Left kidney (tissue), 1 donor: ENCODE measurements at regions not wholly inside any gene's neighbourhood (a gene's known extent, or its start where the extent isn't known, plus 50 kb on each side); places are given as distances from the start of the nearest gene placed in this dataset.
"Not testable (repeated sequence)": the region's sequence is repeated elsewhere in the genome, so short reads cannot be mapped to it uniquely, and the experiment has no call there.

Source experiments
- DNase-seq: peaks from one replicate; pipeline ENCODE4 v3.0.0-alpha.2; 2013

DNA sequence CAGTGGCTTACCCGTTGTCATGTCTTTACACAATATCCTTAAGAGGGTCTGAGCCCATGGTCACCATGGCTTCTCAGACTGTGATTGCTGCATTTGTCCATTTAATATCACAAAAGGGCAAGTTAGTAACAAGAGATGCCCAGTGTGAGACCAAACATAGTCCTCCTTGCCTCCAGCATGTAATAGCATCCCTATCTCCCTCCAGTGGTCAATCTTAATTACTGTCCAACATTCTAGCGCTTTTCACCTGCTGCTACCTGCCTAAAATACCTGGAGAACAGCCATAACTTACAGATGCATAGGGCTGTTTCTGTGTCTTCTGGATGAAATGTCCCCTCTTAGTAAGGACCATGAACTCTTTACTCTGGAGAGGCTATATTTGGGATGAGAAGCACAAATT lies 267.2 kb upstream of the DAB2 start:
- no peak for DNase-seq

DNA sequence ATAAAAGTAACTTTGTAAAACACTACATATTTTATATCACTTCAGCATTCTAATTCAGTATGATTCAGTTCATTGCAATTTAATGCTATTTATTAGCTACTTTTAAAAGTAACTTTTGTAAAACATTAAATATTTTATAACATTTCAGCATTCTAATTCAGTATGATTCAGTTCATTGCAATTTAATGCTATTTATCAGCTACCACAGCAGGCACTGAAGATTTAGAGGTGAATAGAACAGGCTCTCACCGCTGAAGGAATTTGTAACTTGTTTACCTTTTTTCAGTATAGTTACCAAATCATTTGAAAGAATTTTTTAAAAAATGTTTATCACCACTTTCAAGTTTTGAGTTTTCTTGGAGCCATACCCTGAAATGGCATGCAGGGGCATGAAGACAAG lies 266.4 kb upstream of the DAB2 start:
- DNase-seq = no peak

DNA sequence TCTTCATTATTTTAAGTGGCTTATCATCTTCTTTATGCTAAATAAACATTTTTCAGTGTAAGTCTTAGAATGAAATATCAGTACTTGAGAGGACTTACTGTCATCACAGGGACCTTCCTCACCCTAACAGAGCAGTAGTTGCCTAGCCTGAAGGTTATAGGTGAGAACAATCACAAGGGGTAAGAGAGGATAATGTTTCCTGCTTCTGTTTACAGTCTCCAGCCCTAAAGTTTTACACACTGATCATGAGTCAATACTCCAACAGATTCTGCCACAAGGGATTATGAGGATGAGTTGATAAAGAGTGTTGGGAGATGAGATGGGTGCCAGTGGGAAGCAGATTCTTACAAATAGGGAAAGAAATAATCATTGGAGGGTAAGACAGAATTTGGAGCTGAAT lies 265.1 kb upstream of the DAB2 start:
- no peak for DNase-seq

DNA sequence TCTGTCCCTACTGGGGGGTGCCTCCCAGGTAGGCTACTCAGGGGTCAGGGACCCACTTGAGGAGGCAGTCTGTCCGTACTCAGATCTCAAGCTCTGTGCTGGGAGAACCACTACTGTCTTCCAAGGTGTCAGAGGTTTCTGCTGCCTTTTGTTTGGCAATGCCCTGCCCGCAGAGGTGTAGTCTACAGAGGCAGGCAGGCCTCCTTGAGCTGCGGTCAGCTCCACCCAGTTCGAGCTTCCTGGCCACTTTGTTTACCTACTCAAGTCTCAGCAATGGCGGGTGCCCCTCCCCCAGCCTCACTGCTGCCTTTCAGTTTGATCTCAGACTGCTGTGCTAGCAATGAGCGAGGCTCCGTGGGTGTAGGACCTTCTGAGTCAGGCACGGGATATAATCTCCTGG lies 263.1 kb upstream of the DAB2 start:
- DNase-seq = not testable (repeated sequence)

DNA sequence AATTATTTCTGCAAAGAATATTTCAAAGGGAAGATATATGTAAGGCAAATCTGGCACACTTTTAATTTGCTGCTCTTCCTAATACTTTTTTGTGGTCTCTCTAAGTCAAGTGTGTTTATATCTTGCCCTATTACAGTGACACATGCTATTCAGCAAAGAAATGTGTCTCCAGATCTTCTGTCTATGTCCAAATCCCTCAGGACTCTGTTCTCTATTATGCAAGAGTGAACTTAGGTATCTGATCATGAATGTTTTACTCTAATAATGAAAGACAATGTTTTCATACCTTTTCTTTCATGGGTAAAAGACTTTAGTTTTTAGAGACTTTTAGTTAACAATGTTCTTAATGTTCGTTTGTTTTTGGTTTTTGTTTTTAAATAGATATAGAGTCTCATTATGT lies 255.4 kb upstream of the DAB2 start:
- DNase-seq = no peak

DNA sequence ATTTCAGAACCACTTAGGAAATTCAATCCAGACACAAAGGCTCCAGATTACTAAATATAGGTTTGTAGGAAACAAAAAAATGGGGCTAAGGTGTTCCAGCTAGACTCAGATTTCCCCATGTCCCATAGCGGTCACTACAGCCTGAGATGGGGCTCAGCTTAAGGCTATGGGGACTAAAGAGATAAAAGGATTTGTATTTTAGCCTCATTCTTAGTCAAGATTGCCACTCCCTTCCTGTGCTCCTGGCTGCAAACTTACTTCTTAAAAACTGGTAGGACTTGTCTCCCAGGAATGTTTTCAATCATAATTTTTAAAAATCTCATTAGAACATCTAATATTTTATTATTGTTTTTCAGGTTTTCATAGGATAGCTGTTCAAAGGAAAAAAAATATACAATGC lies 253.8 kb upstream of the DAB2 start:
- no peak for DNase-seq

DNA sequence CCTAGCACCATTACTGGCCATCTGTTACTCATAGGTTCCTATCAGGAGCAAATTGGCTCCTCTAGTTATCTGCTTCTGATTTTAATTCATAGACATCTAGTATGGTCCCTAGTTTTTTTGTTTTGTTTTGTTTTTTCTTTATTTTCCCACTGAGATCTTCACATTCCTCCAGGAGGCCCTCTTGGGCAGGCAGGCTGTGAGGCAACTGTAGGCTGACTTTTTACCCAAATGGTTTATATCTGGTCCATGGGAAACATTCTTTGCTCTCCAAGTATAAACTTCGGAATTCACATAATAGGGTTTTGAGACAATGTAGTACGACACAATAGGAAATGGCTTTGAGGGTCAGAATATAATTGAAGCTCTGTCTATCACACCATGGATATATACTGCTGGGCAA lies 250.9 kb upstream of the DAB2 start:
- no peak for DNase-seq

DNA sequence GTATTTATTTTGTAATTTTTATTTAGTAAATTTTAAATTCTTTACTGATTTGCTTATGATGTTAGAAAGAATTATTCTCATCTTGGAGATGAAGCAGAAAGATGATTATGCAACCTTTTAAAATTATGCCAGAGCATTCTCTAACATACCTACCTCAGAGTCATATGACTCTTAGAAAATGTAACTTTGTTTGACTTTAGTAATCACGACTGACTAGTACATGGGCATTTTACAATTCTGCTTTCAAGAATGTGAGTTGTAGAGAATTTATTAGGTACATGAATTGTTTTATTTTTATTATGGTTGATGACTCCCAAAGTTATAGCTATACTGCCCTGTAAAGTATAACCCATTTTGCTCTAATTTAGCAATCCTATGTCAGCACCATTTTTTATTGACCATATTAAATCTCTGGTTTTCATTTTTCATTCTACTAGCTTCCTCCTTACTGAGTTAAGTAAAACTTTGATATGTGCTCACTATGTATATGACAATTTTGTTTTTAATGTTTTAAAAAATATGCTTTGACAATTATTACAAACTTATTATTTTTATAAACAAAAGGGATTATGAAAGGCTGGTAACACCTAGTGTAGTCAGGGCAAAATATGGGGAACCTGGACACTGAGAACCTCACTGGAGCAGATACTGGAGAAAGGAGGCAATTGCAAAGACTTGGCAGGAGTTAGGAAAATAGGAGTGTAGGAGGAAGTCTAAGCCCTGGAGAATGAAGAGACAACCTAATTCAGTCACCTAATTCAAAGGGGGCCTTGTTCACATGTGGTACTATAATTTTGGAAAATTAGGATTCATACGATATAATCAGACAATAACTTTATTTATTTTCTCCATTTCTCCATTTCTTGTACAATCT lies 249.7 kb upstream of the DAB2 start:
- no peak for DNase-seq

DNA sequence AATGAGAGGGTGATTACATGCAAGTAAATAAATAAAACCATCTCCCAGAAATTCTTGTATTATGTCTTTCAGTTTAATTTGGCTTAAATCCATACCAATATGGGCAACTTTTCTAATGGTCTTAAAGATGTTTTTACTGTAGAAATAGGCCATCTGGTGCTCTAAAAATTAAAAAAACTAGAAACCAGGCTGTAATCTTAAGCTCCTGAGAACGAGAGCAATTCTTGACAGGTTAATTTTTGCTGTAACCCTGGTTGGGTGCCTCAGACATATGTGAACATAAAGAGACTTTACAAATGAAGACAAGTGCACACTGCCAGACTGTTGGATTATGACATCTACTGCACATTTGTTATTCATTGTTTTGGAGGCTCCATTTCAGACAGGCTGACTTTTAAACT lies 246.8 kb upstream of the DAB2 start:
- no peak for DNase-seq

DNA sequence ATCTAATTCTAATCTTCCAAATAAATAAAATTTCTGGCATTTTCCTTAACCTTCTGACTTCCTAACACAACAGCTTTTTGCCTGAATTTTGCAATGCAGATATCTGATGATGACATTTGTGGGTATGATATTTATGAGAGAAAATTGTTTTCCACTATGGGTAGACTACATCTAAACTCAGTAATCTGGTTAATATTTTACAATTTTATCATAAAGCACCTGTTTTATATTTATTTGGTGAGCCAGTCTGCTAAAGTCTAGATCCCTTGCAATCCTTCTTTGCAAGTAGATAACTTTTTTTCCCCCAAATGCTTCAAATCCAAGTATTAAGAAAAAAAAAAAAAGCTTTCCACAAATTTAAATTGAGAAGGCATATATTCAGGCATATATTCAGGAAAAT lies 246.2 kb upstream of the DAB2 start:
- no peak for DNase-seq

DNA sequence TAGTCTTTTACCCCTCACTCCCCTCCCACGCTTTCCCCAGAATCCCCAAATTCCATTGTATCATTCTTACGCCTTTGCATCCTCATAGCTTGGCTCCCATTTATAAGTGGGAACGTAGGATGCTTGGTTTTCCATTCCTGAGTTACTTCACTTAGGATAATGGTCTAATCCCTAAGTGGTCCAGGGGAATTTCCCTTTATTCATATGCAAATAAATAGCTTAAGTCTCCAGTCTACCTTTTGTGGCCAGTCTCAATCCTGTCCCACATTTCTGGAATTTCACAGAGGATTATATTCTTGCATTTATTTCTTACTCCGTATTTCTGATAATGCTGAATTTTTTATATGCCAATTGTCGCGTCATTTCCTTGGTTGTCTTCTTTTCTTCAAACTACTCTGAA lies 245.6 kb upstream of the DAB2 start:
- no peak for DNase-seq

DNA sequence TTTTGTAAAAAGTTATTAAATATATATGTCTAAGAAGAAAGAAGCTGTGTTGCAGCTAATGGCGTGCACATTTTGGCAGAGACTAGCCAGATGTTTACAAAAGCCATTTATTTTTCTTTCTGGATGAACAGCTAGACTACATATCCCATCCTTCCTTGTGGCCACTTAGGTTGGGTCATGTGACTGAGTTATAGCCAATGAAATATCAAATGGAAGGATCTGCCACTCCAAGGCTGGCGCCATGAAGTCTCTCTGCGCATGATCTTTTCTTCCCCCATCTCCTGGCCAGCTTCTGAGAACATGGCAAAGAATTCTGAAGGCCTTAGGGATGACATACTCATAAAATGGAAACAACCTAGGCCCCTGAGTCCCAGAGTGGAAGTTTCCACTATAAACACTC lies 244.2 kb upstream of the DAB2 start:
- no peak for DNase-seq

DNA sequence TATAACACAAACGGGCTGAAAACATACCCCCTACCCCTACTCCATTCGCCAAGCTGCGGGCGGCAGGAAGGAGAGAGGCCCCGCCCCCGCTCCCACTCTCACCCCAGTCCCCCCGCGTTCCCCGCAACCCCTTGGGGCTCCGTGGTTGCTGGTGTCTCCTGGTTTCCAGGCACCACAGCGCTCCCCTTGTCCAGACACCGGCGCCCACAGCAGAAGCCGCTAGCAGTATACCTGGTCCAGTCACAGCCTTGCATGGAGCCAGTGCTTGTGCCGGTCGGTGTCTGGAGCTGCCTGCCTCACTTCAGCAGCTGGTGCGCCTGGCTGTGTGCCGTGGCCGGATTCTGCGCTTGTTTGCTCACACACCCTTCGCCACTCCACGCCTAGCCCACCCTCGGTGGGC lies 240.5 kb upstream of the DAB2 start:
- DNase-seq = no peak

DNA sequence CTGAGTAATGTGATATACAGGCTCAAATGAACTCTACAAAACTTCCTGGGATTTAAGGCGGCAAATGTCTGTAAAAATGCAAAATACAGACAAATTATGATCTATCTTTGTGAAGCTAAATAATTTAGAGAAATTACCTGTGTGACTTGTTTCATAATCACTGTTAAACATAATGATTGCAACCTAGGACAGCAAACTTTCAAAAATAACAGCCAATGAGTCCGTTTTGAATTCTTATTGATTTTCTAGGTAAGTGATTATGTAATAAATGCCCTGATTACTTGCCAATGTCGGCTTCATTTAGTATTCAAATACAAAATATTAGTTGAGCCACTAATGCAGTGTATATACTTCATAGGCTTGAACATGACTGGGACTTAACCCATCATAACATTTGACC lies 238.2 kb upstream of the DAB2 start:
- no peak for DNase-seq

DNA sequence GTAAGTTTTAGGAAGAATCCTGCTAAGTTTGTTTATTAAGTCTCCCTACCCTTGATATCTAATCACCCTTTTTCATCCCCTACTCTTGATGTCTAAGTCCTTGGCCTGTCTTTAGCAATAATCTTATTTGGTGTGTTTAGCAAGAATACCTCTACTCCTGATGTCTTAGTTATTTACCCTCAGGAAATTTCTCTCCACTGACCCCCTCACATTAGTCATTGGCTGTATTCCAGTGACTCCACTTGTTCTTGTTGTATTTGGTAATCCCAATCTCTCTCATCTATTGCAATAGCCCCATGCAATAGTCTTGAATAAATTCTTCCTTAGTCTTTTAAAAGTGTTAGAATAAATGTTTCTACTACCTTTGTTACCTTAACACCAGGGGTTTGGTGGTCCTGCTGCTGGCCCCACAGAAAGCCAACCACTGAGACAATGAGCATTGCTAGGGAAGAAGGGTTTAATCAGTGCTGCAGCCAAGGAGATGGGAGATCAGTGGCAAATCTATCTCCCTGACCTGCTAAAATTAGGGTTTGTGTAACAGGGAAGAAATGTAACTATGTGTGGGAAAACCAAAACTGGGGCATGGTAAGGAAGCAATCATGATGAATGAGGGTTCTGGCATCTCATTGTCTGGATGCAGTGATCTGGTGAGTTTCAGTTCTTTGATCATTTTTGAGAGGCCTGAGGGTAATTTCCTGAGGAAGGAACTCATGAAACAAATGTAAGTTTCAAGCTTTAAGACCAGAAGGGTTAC lies 236.4 kb upstream of the DAB2 start:
- DNase-seq = no peak

DNA sequence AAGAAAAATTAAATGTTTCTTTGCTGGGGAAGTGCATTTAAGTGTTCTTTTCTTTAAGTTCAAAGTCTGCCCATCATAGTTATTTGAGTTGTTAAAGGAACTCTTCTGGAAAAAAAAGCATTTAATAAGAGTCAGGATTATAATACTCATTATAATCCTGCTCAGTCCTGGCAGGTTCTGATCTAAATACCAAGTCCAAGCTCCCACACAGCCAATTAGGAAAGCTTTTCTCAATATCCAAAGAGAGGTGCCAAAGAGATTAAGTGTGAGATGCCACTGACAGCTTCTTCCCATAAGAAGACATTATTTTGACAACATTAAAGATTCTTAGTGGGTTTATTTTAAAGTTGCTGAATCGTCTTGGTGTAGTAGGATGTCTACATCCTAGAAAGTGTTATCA lies 235.2 kb upstream of the DAB2 start:
- DNase-seq = no peak

DNA sequence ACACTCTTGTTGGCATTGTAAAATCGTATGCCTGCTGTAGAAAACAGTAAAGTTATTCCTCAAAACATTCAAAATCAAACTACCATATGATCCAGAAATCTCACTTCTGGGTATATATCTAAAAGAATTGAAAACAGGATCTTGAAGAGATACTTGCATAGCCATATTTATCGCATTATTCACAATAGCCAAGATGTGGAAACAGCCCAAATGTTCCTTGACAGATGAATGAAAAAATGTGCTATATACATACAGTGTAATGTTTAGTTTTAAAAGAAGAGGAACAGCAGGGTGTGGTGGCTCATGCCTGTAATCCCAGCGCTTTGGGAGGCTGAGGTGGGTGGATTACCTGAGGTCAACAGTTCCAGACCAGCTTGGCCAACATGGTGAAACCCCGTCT lies 234.1 kb upstream of the DAB2 start:
- no peak for DNase-seq

DNA sequence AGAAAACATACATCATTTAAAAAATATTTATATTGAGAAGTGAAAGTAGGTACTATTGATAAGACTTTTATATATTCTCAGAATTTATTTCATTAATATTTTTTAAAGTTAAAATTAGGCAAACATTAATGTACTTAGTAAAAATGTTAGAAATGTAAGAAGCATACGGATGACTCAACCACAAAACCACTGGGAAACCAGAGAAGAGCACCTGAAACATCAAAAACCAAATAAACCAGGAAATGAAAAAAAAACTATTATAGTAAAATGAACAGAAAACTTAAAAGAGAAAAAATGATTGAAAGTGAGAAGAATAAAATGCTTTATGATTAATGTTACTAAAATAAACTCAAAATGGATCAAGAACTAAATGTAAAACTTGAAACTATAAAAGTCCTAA lies 233.2 kb upstream of the DAB2 start:
- DNase-seq = no peak

DNA sequence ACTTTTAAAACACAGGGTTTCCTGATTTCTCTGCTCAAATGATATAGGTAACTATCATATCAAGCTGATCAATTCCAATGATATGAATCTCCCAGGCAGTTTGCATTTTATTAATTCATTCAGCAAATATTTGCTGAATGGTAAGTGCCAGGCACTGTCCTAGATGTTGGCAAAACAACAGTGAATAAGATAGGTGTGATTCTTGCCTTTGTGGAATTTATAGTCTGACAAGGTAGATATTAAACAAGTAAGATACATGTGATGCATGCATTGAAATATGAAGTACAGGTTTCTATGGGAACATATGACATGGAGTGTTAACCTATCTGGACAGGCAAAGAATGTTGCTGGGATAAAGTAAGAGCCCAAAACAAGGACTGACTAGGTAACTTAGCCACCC lies 231.8 kb upstream of the DAB2 start:
- DNase-seq = no peak

DNA sequence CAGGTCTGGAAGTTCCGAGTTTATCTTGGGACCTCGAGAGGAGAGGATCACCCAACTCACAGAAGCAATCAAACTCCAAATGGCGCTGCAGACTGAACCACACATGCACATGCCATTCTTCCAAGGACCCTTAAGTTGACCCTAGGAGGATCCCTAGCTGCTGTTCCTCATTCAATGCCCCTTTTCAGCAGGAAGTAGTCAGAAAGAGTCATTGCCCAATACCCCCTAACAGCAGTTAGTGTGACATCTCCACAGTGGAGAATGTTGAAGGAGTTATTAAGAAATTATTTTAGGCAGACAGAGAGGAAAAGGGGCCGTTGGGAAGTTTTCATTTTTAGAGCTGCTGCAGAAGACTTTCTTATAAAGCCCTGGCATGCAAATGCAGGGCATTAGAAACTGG lies 229.9 kb upstream of the DAB2 start:
- DNase-seq = no peak

DNA sequence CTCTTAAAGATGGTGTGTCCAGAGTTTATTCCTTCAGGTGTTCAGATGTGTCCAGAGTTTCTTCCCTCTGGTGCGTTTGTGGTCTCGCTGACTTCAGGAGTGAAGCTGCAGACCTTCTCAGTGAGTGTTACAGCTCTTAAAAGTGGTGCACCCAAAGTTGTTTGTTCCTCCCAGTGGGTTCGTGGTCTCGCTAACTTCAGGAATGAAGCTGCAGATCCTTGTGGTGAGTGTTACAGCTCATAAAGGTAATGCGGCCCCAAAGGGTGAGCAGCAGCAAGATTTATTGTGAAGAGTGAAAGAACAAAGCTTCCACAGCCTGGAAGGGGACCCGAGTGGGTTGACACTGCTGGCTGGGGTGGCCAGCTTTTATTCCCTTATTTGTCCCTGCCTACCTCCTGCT lies 227.7 kb upstream of the DAB2 start:
- DNase-seq = not testable (repeated sequence)

DNA sequence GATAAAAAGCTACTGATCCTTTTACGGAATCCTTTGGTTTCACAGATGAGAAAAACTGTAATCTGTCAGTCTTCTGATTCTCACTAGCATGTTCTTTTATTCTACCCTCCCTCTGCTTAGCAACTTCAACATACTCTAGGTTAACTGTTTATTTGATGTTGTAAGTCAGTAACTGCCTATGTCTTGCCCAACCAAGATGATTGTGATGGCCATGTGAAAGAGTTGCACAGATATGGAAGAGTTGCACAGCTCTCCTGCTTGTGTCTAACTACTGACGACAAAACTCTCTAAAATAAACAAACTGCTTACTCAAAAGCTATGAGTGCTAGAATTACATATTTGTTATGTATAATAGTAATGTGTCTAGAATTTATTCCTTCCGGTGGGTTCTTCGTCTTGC lies 227.3 kb upstream of the DAB2 start:
- DNase-seq = no peak

DNA sequence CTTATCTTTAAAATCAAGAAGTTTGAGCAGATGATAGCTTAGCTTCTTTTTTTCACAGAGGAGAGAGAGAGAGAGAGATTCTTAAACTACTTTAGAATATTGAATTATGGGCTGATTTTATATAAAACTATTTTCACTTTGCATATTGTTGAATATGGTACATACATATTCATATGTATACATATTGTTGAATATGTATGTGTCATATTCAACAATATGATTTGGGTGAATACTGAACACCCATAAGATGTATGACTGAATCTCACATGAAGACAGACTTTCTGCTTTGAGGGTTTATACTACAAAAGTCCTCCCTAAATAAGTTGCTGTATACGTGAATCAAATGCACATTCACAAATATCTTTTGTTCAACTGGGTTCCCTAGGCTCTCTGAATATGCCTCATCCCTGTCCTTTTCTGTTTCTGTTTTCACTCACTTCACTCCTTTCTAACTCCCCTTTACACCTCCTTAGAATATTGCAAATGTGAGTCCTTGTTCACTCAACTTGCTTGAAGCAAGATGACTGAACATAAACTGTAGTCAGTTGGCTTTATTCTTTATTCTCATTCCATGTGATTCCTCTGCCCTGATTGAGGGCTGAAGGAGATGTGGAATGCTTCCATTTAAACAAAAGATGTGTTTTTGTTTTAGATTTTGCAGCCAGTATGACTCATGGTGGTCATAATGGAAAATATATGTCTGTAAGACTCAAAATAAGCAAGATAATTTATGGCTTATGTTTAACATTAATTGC lies 225.4 kb upstream of the DAB2 start:
- no peak for DNase-seq
